ENCODE measurements at regions not wholly inside any gene's neighbourhood (a gene's known extent, or its start where the extent isn't known, plus 50 kb on each side); places are given as distances from the start of the nearest gene placed in this dataset.

DNA sequence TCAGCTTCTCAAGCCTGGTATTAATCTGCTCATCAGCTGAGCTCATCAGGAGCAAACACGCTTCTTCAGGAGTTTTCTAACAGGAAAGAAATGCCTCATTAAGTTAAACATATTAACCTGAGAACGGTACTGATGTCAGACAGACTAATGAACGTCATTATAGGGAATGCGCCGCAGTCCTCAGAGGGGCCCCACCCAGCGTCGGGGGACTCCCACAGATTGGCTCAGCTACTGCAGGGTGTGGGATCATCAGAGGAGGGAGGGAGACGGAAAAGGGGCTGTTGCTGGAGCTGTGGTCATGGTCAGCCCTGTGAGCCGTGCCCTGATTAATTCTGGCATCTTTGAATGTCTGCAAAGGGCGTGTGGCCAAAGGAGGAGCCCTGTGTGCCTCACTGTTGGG, 348.5 kb downstream of the PTPRU start:
- peak overlapping the region; percentile 59 for H3K27ac ChIP-seq (ENCODE audit: control insufficient read depth, insufficient read depth, low read length)
- dilution Hi-C loops (cut with MboI; ENCODE audit: extremely low pct_ligation_motif_present, low sequenced_read_pairs): no loop called here
- peak overlapping the region; percentile 47 for H3K4me2 ChIP-seq (ENCODE audit: control insufficient read depth, extremely low read depth, insufficient read depth, low read depth, low read length)
- no peaks in the 10 kb centered on the region for H3K9me1 ChIP-seq (ENCODE audit: control insufficient read depth, extremely low read depth, insufficient read depth, low read length)
- no peak for FAIRE-seq
- H3K9me3 ChIP-seq (ENCODE audit: control insufficient read depth, low read depth, low read length): no peaks in the 10 kb centered on the region
- H3K4me3 ChIP-seq (ENCODE audit: control insufficient read depth in 2 of 3, extremely low read depth in 1 of 3, insufficient read depth in 2 of 3, low read depth in 1 of 3, low read length in 3 of 3): no peak overlapping the region
- no peaks in the 10 kb centered on the region for H3K79me2 ChIP-seq (ENCODE audit: control insufficient read depth, insufficient read depth, low read length)
- no peak for DNase-seq (ENCODE audit: low read depth, low spot score)
- H4K20me1 ChIP-seq (ENCODE audit: control insufficient read depth, extremely low read depth, insufficient read depth, low read length): no peaks in the 10 kb centered on the region
- peak overlapping the region; percentile 29 for H3K9ac ChIP-seq (ENCODE audit: control insufficient read depth, extremely low read depth, insufficient read depth, low read length)
- H3K4me1 ChIP-seq (ENCODE audit: control insufficient read depth, extremely low read depth, insufficient read depth, low read length): peaks cover 48% of the 10 kb centered on the region
- H3K27me3 ChIP-seq (ENCODE audit: control insufficient read depth, extremely low read depth, insufficient read depth, low read length): no peaks in the 10 kb centered on the region
- no peaks in the 10 kb centered on the region for H3K36me3 ChIP-seq (ENCODE audit: control insufficient read depth in 2 of 2, extremely low read depth in 1 of 2, insufficient read depth in 2 of 2, low read length in 2 of 2)
- no peak overlapping the region for H2AFZ ChIP-seq (ENCODE audit: control insufficient read depth, low read length)
- no peak for TF ChIP-seq EZH2 (IDR thresholded peaks at IDR 0.05; ENCODE audit: low read length)
- TF ChIP-seq, protein P1, sequence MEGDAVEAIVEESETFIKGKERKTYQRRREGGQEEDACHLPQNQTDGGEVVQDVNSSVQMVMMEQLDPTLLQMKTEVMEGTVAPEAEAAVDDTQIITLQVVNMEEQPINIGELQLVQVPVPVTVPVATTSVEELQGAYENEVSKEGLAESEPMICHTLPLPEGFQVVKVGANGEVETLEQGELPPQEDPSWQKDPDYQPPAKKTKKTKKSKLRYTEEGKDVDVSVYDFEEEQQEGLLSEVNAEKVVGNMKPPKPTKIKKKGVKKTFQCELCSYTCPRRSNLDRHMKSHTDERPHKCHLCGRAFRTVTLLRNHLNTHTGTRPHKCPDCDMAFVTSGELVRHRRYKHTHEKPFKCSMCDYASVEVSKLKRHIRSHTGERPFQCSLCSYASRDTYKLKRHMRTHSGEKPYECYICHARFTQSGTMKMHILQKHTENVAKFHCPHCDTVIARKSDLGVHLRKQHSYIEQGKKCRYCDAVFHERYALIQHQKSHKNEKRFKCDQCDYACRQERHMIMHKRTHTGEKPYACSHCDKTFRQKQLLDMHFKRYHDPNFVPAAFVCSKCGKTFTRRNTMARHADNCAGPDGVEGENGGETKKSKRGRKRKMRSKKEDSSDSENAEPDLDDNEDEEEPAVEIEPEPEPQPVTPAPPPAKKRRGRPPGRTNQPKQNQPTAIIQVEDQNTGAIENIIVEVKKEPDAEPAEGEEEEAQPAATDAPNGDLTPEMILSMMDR (optimal IDR thresholded peaks at IDR 0.05 in 1 of 3, IDR thresholded peaks at IDR 0.05 in 1 of 3, conservative IDR thresholded peaks at IDR 0.05 in 1 of 3; ENCODE audit: extremely low read depth in 1 of 3, insufficient read depth in 2 of 3, low read length in 3 of 3): no peak

DNA sequence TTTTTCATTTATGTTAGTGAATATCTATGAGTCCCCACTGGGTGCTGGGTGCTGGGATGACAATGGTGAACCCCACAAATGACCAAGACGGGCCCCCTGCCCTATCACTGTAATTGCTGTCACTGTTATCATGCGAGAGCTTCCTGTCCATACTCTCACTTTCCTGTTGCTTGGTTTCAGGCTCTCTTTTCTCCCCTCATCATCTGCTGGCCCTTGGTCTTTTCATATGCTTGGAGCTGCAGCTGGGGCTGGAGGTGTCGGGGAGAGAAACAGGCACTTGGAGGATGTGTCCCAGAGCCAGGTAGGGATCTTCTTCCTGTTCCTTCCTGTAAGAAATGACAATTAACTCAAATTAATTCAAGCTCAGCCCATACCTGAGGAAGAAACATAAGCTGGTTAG, 348.0 kb downstream of the PTPRU start:
- Histone ChIP-seq H3K79me2 (ENCODE audit: control insufficient read depth, insufficient read depth, low read length) (no peaks in the 10 kb centered on the region), H3K27me3 (ENCODE audit: control insufficient read depth, extremely low read depth, insufficient read depth, low read length) (no peaks in the 10 kb centered on the region), H3K9me1 (ENCODE audit: control insufficient read depth, extremely low read depth, insufficient read depth, low read length) (no peaks in the 10 kb centered on the region), H3K4me2 (ENCODE audit: control insufficient read depth, extremely low read depth, insufficient read depth, low read depth, low read length) (peak overlapping the region; percentile 47), H3K4me3 (ENCODE audit: control insufficient read depth in 2 of 3, extremely low read depth in 1 of 3, insufficient read depth in 2 of 3, low read depth in 1 of 3, low read length in 3 of 3) (peak overlapping the region in 1 of 3 experiments; percentile 16), H3K27ac (ENCODE audit: control insufficient read depth, insufficient read depth, low read length) (peak overlapping the region; percentile 59), H3K9me3 (ENCODE audit: control insufficient read depth, low read depth, low read length) (no peaks in the 10 kb centered on the region), H3K9ac (ENCODE audit: control insufficient read depth, extremely low read depth, insufficient read depth, low read length) (peak overlapping the region; percentile 29), H3K36me3 (ENCODE audit: control insufficient read depth in 2 of 2, extremely low read depth in 1 of 2, insufficient read depth in 2 of 2, low read length in 2 of 2) (no peaks in the 10 kb centered on the region), H4K20me1 (ENCODE audit: control insufficient read depth, extremely low read depth, insufficient read depth, low read length) (no peaks in the 10 kb centered on the region), H3K4me1 (ENCODE audit: control insufficient read depth, extremely low read depth, insufficient read depth, low read length) (peaks cover 52% of the 10 kb centered on the region), H2AFZ (ENCODE audit: control insufficient read depth, low read length) (no peak overlapping the region)
- dilution Hi-C loops (cut with MboI; ENCODE audit: extremely low pct_ligation_motif_present, low sequenced_read_pairs): no loop called here
- FAIRE-seq (peak; percentile 64), DNase-seq (ENCODE audit: low read depth, low spot score) (no peak)
- TF ChIP-seq, protein P1 (optimal IDR thresholded peaks at IDR 0.05 in 1 of 3, IDR thresholded peaks at IDR 0.05 in 1 of 3, conservative IDR thresholded peaks at IDR 0.05 in 1 of 3; ENCODE audit: extremely low read depth in 1 of 3, insufficient read depth in 2 of 3, low read length in 3 of 3): no peak
- no peak for TF ChIP-seq EZH2 (IDR thresholded peaks at IDR 0.05; ENCODE audit: low read length)

Measured in keratinocyte (primary cell).